H1 (cell line): ENCODE measurements at regions not wholly inside any gene's neighbourhood (a gene's known extent, or its start where the extent isn't known, plus 50 kb on each side); places are given as distances from the start of the nearest gene placed in this dataset.

Experiments used
- CTCF ChIA-PET: fragments of 300-600 bp; sonication (Branson Sonifier 250); formaldehyde crosslinking; loops from one replicate; lab custom pipeline; 2021; ENCODE audit not compliant: partially characterized antibody; lab: Charles Lee
- POLR2A ChIA-PET: fragments of 300-600 bp; sonication (Branson Sonifier 250); formaldehyde crosslinking; loops from one replicate; lab custom pipeline; 2021; ENCODE audit warnings: inconsistent platforms; ENCODE audit not compliant: partially characterized antibody; lab: Charles Lee
- DNase-seq, 2 experiments: peaks; one replicate each; pipeline versions ENCODE4 v3.0.0 to v3.0.0-alpha.2; 2010 to 2022; ENCODE audit warnings: low spot score in 2 of 2, low read depth in 1 of 2, mixed read lengths in 1 of 2
- FAIRE-seq: peaks from 2 replicates; lab custom pipeline; 2011; peaks lifted over from hg19 to GRCh38; lab: Jason Lieb, UNC
- H2AFZ ChIP-seq: 2 replicates; pipeline ENCODE4 v1.8.1; 2012; ENCODE audit warnings: low read length, inconsistent platforms
- H2AK5ac ChIP-seq: 2 replicates; pipeline ENCODE4 v1.6.1; 2013; ENCODE audit warnings: low read depth, low read length
- H2BK120ac ChIP-seq: replicated peaks from 2 replicates; pipeline ENCODE3; 2013; ENCODE audit warnings: low read depth, low read length, inconsistent platforms
- H2BK12ac ChIP-seq: 2 replicates; pipeline ENCODE4 v1.6.1; 2013; ENCODE audit warnings: low read depth, low read length
- H2BK15ac ChIP-seq: 2 replicates; pipeline ENCODE4 v1.6.1; 2013; ENCODE audit warnings: low read length
- H2BK20ac ChIP-seq: 2 replicates; pipeline ENCODE4 v1.6.1; 2013; ENCODE audit warnings: low read length
- H2BK5ac ChIP-seq: 2 replicates; pipeline ENCODE4 v1.6.1; 2013; ENCODE audit warnings: low read depth, low read length
- H3K14ac ChIP-seq: 2 replicates; pipeline ENCODE4 v1.6.1; 2013; ENCODE audit warnings: inconsistent platforms; ENCODE audit not compliant: insufficient read length
- H3K18ac ChIP-seq: 2 replicates; pipeline ENCODE4 v1.6.1; 2013; ENCODE audit warnings: low read length; ENCODE audit errors: extremely low read depth
- H3K23ac ChIP-seq: 2 replicates; pipeline ENCODE4 v1.6.1; 2013; ENCODE audit warnings: inconsistent platforms; ENCODE audit not compliant: insufficient read length
- H3K23me2 ChIP-seq: 2 replicates; pipeline ENCODE4 v1.6.1; 2013; ENCODE audit warnings: low read depth, low read length
- H3K27ac ChIP-seq: 2 replicates; pipeline ENCODE4 v1.6.1; 2011; ENCODE audit warnings: low read depth, low read length, inconsistent platforms
- H3K27me3 ChIP-seq, 4 experiments: replicated peaks in 1 of 4; 1 replicate in 1 of 4; 2 replicates in 3 of 4; pipeline versions ENCODE4 v1.6.1 to v1.8.1; 2011 to 2013; ENCODE audit warnings: low read length in 3 of 4, mild to moderate bottlenecking in 3 of 4, inconsistent platforms in 2 of 4, mixed read lengths in 2 of 4, moderate library complexity in 1 of 4; ENCODE audit not compliant: control insufficient read depth in 3 of 4, insufficient read depth in 3 of 4; ENCODE audit errors: extremely low read depth in 1 of 4
- H3K36me3 ChIP-seq, 4 experiments: 2 replicates each; pipeline versions ENCODE4 v1.6.1 to v1.8.1; 2011 to 2013; ENCODE audit warnings: mild to moderate bottlenecking in 4 of 4, low read length in 3 of 4, moderate library complexity in 2 of 4, control low read depth in 1 of 4, inconsistent platforms in 1 of 4; ENCODE audit not compliant: insufficient read depth in 4 of 4, control insufficient read depth in 2 of 4
- H3K4ac ChIP-seq: replicated peaks from 2 replicates; pipeline ENCODE3; 2013; ENCODE audit warnings: low read length, low read depth, mixed read lengths, inconsistent platforms; ENCODE audit not compliant: insufficient read length
- H3K4me1 ChIP-seq, 4 experiments: replicated peaks in 1 of 4; 1 replicate in 1 of 4; 2 replicates in 3 of 4; pipeline versions ENCODE4 v1.6.1 to v1.8.1; 2011 to 2013; ENCODE audit warnings: low read length in 3 of 4, inconsistent platforms in 2 of 4, mixed read lengths in 1 of 4; ENCODE audit not compliant: insufficient read depth in 4 of 4, control insufficient read depth in 3 of 4
- H3K4me2 ChIP-seq, 2 experiments: 2 replicates each; pipeline versions ENCODE4 v1.6.1 to v1.8.1; 2011 to 2013; ENCODE audit warnings: low read depth in 2 of 2, low read length in 2 of 2, control low read depth in 1 of 2, inconsistent platforms in 1 of 2, mild to moderate bottlenecking in 1 of 2; ENCODE audit not compliant: insufficient read depth in 1 of 2
- H3K4me3 ChIP-seq, 4 experiments: fragments of 200-600, 300-600 bp in 1 of 4; sonication (generic), shearing (Covaris generic), sonication (Bioruptor Twin) in 1 of 4; 2 replicates each; pipeline versions ENCODE4 v1.5.1 to v1.8.1; 2011 to 2016; ENCODE audit warnings: low read length in 4 of 4, low read depth in 3 of 4, control low read depth in 2 of 4, inconsistent platforms in 2 of 4, mild to moderate bottlenecking in 2 of 4, mixed read lengths in 1 of 4, moderate library complexity in 1 of 4; ENCODE audit not compliant: insufficient read depth in 2 of 4; ENCODE audit errors: extremely low read depth in 1 of 4
- H3K56ac ChIP-seq: replicated peaks from 2 replicates; pipeline ENCODE3; 2013; ENCODE audit warnings: low read depth, mild to moderate bottlenecking, mixed read lengths, low read length, inconsistent platforms; ENCODE audit not compliant: insufficient read length
- H3K79me1 ChIP-seq: 2 replicates; pipeline ENCODE4 v1.6.1; 2013; ENCODE audit warnings: low read depth, low read length, control low read depth
- H3K79me2 ChIP-seq, 2 experiments: 2 replicates each; pipeline versions ENCODE4 v1.6.1 to v1.8.1; 2012 to 2013; ENCODE audit warnings: low read length in 2 of 2, mild to moderate bottlenecking in 2 of 2, inconsistent platforms in 1 of 2; ENCODE audit not compliant: insufficient read depth in 2 of 2, control insufficient read depth in 1 of 2
- H3K9ac ChIP-seq, 4 experiments: replicated peaks in 1 of 4; 1 replicate in 1 of 4; 2 replicates in 3 of 4; pipeline versions ENCODE4 v1.6.1 to v1.8.1; 2011 to 2013; ENCODE audit warnings: low read depth in 3 of 4, low read length in 3 of 4, control low read depth in 2 of 4, mild to moderate bottlenecking in 2 of 4, moderate library complexity in 2 of 4, inconsistent platforms in 1 of 4; ENCODE audit errors: extremely low read depth in 1 of 4
- H3K9me3 ChIP-seq, 2 experiments: 2 replicates each; pipeline versions ENCODE4 v1.6.1 to v1.8.1; 2012 to 2013; ENCODE audit warnings: mild to moderate bottlenecking in 2 of 2, moderate library complexity in 2 of 2, control low read depth in 1 of 2, inconsistent platforms in 1 of 2, low read depth in 1 of 2, low read length in 1 of 2, mixed read lengths in 1 of 2; ENCODE audit not compliant: insufficient read depth in 2 of 2
- H4K20me1 ChIP-seq, 2 experiments: replicated peaks in 1 of 2; 2 replicates each; pipeline versions ENCODE3 to v1.8.1; 2011 to 2013; ENCODE audit warnings: inconsistent platforms in 2 of 2, low read length in 2 of 2, mild to moderate bottlenecking in 1 of 2; ENCODE audit not compliant: insufficient read depth in 2 of 2, control insufficient read depth in 1 of 2
- H4K5ac ChIP-seq: 2 replicates; pipeline ENCODE4 v1.6.1; 2013; ENCODE audit warnings: low read length, low read depth, mixed read lengths, inconsistent platforms; ENCODE audit not compliant: insufficient read length
- H4K8ac ChIP-seq: 2 replicates; pipeline ENCODE4 v1.8.0; 2013; ENCODE audit warnings: mild to moderate bottlenecking, moderate library complexity, low read length, inconsistent platforms; ENCODE audit not compliant: insufficient read depth; ENCODE audit errors: extremely low read depth
- H4K91ac ChIP-seq: replicated peaks from 2 replicates; pipeline ENCODE3; 2013; ENCODE audit warnings: low read length, mixed read lengths, inconsistent platforms; ENCODE audit not compliant: insufficient read length
- CREB1 ChIP-seq: IDR thresholded peaks from 2 replicates; pipeline ENCODE4 v1.6.1; 2012; ENCODE audit warnings: inconsistent platforms
- EZH2 ChIP-seq: fragments of 200-600 bp; sonication (generic); IDR thresholded peaks from 2 replicates; pipeline ENCODE4 v1.7.1; 2012; ENCODE audit warnings: low read depth, mild to moderate bottlenecking, moderate library complexity, low read length, inconsistent platforms; ENCODE audit not compliant: severe bottlenecking
- ZNF274 ChIP-seq: IDR thresholded peaks from 2 replicates; pipeline ENCODE4 v1.7.0; 2012; ENCODE audit warnings: low read length, borderline replicate concordance; ENCODE audit errors: extremely low read depth
- WGBS, 2 experiments: shearing (Covaris generic) in 1 of 2; methylation state at CpG; one replicate each; pipeline versions ENCODE4 v1.1.6 to v1.1.7; 2013 to 2015; ENCODE audit warnings: low lambda C conversion rate in 2 of 2, mixed read lengths in 2 of 2, inconsistent platforms in 1 of 2, low coverage in 1 of 2, missing lambda C conversion rate in 1 of 2; ENCODE audit not compliant: insufficient replicate concordance in 2 of 2, insufficient coverage in 1 of 2, insufficient read length in 1 of 2; ENCODE audit errors: extremely low coverage in 1 of 2, missing lambda C conversion rate in 1 of 2; 5-methylcytosine and 5-hydroxymethylcytosine counted together

DNA sequence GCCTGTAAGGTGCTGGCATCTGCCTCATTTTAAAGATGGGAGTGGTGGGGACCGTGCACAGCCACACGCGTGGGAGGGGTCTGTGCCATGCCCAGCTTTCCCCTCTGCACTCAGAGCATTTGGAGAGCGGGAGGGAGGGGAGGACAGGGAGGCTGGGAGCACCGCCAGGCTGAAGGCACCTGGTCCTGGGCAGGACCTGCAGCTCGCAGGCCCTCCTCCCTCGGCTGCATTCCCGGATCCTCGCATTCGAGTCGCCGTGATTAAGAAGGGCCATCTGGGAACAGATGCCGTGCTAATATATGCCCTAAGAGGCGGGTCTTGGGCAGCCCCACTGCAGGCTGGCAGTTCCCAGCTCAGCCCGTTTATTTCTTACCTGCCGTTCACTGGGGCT is 84.0 kb downstream of the PTGR3 start:
- Histone ChIP-seq H2BK20ac (no peak overlapping the region), H3K4me2 (no peak overlapping the region), H2BK5ac (no peak overlapping the region), H3K9me3 (no peaks in the 10 kb centered on the region), H3K56ac (no peak overlapping the region), H3K18ac (no peak overlapping the region), H2BK12ac (no peak overlapping the region), H3K27me3 (no peaks in the 10 kb centered on the region), H4K20me1 (peaks cover 0 to 4% of the 10 kb centered on the region in 2 experiments), H3K36me3 (no peaks in the 10 kb centered on the region), H2AFZ (no peak overlapping the region), H4K5ac (no peak overlapping the region), H3K23ac (no peak overlapping the region), H3K27ac (no peak overlapping the region), H2AK5ac (no peak overlapping the region), H3K79me2 (no peaks in the 10 kb centered on the region), H2BK120ac (no peak overlapping the region), H3K23me2 (peaks cover 3% of the 10 kb centered on the region; the same call in 1 of the 2 replicates), H3K4me1 (no peaks in the 10 kb centered on the region), H3K9ac (no peak overlapping the region), H2BK15ac (no peak overlapping the region), H4K91ac (no peak overlapping the region), H3K4me3 (no peak overlapping the region), H4K8ac (no peak overlapping the region), H3K79me1 (no peaks in the 10 kb centered on the region), H3K4ac (no peak overlapping the region), H3K14ac (no peak overlapping the region)
- POLR2A ChIA-PET, result no interaction called here
- WGBS, 2 experiments, result 87% methylated on average over 13 of the region's 16 CpGs; no CpG with 5 or more reads in 1 of the 2 experiments
- FAIRE-seq, result no peak
- CTCF ChIA-PET, result interaction anchor here (1.4 kb wide), 1 partner anchor 67 kb away, joined by 4 read pairs; no protein-coding TSS in a partner anchor
- TF ChIP-seq EZH2, result no peak
- no peak for TF ChIP-seq CREB1
- no peak for TF ChIP-seq ZNF274
- peak in 1 of 2 experiments; percentile 42 for DNase-seq
